ENCODE measurements at regions not wholly inside any gene's neighbourhood (a gene's known extent, or its start where the extent isn't known, plus 50 kb on each side); places are given as distances from the start of the nearest gene placed in this dataset.

DNA sequence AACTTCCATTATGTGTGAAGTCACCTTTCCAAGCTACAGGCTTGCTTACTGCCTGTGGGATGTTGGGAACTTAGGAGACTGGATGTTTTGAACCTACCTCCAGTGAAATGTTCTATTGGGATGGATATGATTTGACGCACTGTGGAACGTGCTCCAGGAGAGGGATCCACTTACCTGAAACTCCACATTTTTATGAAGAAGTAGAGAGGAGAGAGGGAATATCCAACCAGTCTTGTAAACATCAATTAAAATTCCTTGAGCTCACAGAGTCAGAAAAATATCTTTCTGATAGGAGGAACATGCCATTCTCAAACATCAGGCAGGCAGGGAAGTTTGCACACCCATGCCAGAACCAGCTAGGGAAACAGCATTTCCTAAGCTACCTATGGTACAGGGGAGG lies 91.1 kb upstream of the MAOA start:
- H3K4me2 ChIP-seq (ENCODE audit: low read length, poor library complexity, severe bottlenecking): no peak overlapping the region
- no peak overlapping the region for H4K8ac ChIP-seq (ENCODE audit: low read length)
- WGBS: no CpG with 5 or more reads among the region's 2 CpGs
- H3K9ac ChIP-seq (ENCODE audit: low read length): no peak overlapping the region
- H2AFZ ChIP-seq (ENCODE audit: low read depth, low read length): no peak overlapping the region
- no peaks in the 10 kb centered on the region for H3K36me3 ChIP-seq (ENCODE audit: control insufficient read depth in 1 of 2, insufficient read depth in 2 of 2, low read depth in 1 of 2, low read length in 2 of 2)
- H3K18ac ChIP-seq (ENCODE audit: low read depth in 1 of 2, low read length in 2 of 2): no peak overlapping the region
- no peak overlapping the region for H2BK5ac ChIP-seq (ENCODE audit: low read depth, low read length, poor library complexity, severe bottlenecking)
- no peak for DNase-seq
- H2BK15ac ChIP-seq (ENCODE audit: low read depth, poor library complexity, severe bottlenecking): no peak overlapping the region
- no peak overlapping the region for H3K23ac ChIP-seq (ENCODE audit: low read length in 2 of 2)
- H2AK5ac ChIP-seq (ENCODE audit: low read length, severe bottlenecking): no peak overlapping the region
- H2BK12ac ChIP-seq (ENCODE audit: low read length in 2 of 2): no peak overlapping the region
- peaks cover 0 to 30% of the 10 kb centered on the region in 2 experiments for H3K27me3 ChIP-seq (ENCODE audit: control insufficient read depth in 1 of 2, insufficient read depth in 1 of 2, low read length in 2 of 2)
- no peak overlapping the region for H3K14ac ChIP-seq (ENCODE audit: low read length in 2 of 2)
- H3K4me1 ChIP-seq (ENCODE audit: control insufficient read depth, insufficient read depth, low read depth, low read length): no peaks in the 10 kb centered on the region
- no peak overlapping the region for H3K27ac ChIP-seq (ENCODE audit: low read length, poor library complexity, severe bottlenecking)
- no peaks in the 10 kb centered on the region for H3K9me3 ChIP-seq (ENCODE audit: control insufficient read depth, low read length)
- no peak overlapping the region for H4K91ac ChIP-seq (ENCODE audit: low read length)
- H2BK120ac ChIP-seq (ENCODE audit: low read depth, low read length): no peak overlapping the region
- no peaks in the 10 kb centered on the region for H3K79me1 ChIP-seq (replicated peaks; ENCODE audit: low read length, poor library complexity, severe bottlenecking)
- no peak overlapping the region for H3K4me3 ChIP-seq (ENCODE audit: insufficient read depth in 1 of 2, low read depth in 1 of 2, low read length in 2 of 2)
- no peak overlapping the region for H3K4ac ChIP-seq (ENCODE audit: low read depth in 1 of 2, low read length in 2 of 2)

DNA sequence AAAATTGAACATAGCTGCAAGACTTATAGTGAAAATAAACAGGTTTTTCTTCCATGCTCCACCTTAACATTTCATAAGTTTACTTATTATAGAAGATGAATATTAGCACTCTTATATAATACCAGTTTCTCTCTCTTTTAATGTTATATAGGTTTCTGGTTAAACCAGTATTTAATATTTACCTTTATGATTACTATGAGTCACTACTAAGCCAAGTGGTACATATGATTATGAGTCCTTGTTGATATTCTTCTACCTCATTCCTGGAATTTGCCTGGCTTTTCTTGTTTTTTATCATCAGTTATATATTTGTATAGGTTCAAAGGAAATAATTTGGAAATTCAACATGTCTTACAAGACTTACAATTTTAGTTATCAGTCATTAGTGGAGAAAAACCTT lies 89.9 kb upstream of the MAOA start:
- Histone ChIP-seq H3K79me1 (replicated peaks; ENCODE audit: low read length, poor library complexity, severe bottlenecking) (no peaks in the 10 kb centered on the region), H3K9ac (ENCODE audit: low read length) (no peak overlapping the region)

DNA sequence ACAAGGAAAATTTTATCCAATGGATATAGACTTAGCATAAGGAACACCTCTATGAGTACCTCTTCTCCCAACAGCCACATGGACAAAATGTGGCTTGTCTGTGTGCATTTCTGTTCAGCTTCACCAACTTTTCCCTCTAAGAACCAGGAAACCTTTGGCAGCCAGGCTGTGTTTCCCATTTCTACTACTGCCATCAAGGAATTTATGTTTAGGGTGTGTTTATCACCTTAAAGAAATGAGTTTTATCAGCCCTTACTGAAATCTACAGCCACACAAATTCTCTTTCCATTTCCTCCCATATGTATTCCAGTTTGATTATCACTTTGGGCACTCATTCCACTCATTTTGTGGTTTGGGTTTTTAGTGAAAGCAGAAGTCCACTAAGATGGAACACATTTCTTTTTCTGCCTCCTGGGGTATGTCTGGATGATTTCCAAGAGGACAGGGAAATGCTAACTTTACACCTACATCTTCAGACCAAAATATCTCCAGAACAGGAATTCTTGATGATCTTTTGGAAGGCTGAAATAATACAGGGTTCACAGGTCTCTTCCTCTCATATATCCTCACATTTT lies 82.6 kb upstream of the MAOA start:
- Histone ChIP-seq H3K9ac (ENCODE audit: low read length) (no peak overlapping the region), H3K27ac (ENCODE audit: low read length, poor library complexity, severe bottlenecking) (no peak overlapping the region), H2AK5ac (ENCODE audit: low read length, severe bottlenecking) (no peak overlapping the region), H3K4ac (ENCODE audit: low read depth in 1 of 2, low read length in 2 of 2) (no peak overlapping the region), H3K27me3 (ENCODE audit: control insufficient read depth in 1 of 2, insufficient read depth in 1 of 2, low read length in 2 of 2) (peaks cover 0 to 22% of the 10 kb centered on the region in 2 experiments), H3K23ac (ENCODE audit: low read length in 2 of 2) (no peak overlapping the region), H3K4me2 (ENCODE audit: low read length, poor library complexity, severe bottlenecking) (no peak overlapping the region), H2BK120ac (ENCODE audit: low read depth, low read length) (no peak overlapping the region), H3K18ac (ENCODE audit: low read depth in 1 of 2, low read length in 2 of 2) (no peak overlapping the region), H2BK15ac (ENCODE audit: low read depth, poor library complexity, severe bottlenecking) (no peak overlapping the region), H3K36me3 (ENCODE audit: control insufficient read depth in 1 of 2, insufficient read depth in 2 of 2, low read depth in 1 of 2, low read length in 2 of 2) (no peaks in the 10 kb centered on the region), H3K9me3 (ENCODE audit: control insufficient read depth, low read length) (no peaks in the 10 kb centered on the region), H4K91ac (ENCODE audit: low read length) (no peak overlapping the region), H3K79me1 (replicated peaks; ENCODE audit: low read length, poor library complexity, severe bottlenecking) (no peaks in the 10 kb centered on the region), H3K4me1 (ENCODE audit: control insufficient read depth, insufficient read depth, low read depth, low read length) (no peaks in the 10 kb centered on the region), H2BK12ac (ENCODE audit: low read length in 2 of 2) (no peak overlapping the region), H4K8ac (ENCODE audit: low read length) (no peak overlapping the region), H2AFZ (ENCODE audit: low read depth, low read length) (no peak overlapping the region), H3K4me3 (ENCODE audit: insufficient read depth in 1 of 2, low read depth in 1 of 2, low read length in 2 of 2) (no peak overlapping the region), H2BK5ac (ENCODE audit: low read depth, low read length, poor library complexity, severe bottlenecking) (no peak overlapping the region), H3K14ac (ENCODE audit: low read length in 2 of 2) (no peak overlapping the region)
- no peak for DNase-seq

More for the DNA sequence above, 89.9 kb upstream of the MAOA start:
- Histone ChIP-seq H3K27me3 (ENCODE audit: control insufficient read depth in 1 of 2, insufficient read depth in 1 of 2, low read length in 2 of 2) (peaks cover 0 to 42% of the 10 kb centered on the region in 2 experiments), H2BK5ac (ENCODE audit: low read depth, low read length, poor library complexity, severe bottlenecking) (no peak overlapping the region), H3K9me3 (ENCODE audit: control insufficient read depth, low read length) (no peaks in the 10 kb centered on the region), H2BK15ac (ENCODE audit: low read depth, poor library complexity, severe bottlenecking) (no peak overlapping the region), H3K27ac (ENCODE audit: low read length, poor library complexity, severe bottlenecking) (no peak overlapping the region), H2BK120ac (ENCODE audit: low read depth, low read length) (no peak overlapping the region), H3K23ac (ENCODE audit: low read length in 2 of 2) (no peak overlapping the region), H3K4me3 (ENCODE audit: insufficient read depth in 1 of 2, low read depth in 1 of 2, low read length in 2 of 2) (no peak overlapping the region), H3K36me3 (ENCODE audit: control insufficient read depth in 1 of 2, insufficient read depth in 2 of 2, low read depth in 1 of 2, low read length in 2 of 2) (no peaks in the 10 kb centered on the region), H3K4ac (ENCODE audit: low read depth in 1 of 2, low read length in 2 of 2) (no peak overlapping the region), H2AFZ (ENCODE audit: low read depth, low read length) (no peak overlapping the region), H3K4me2 (ENCODE audit: low read length, poor library complexity, severe bottlenecking) (no peak overlapping the region), H2AK5ac (ENCODE audit: low read length, severe bottlenecking) (no peak overlapping the region), H4K8ac (ENCODE audit: low read length) (no peak overlapping the region), H3K4me1 (ENCODE audit: control insufficient read depth, insufficient read depth, low read depth, low read length) (no peaks in the 10 kb centered on the region), H4K91ac (ENCODE audit: low read length) (no peak overlapping the region), H3K18ac (ENCODE audit: low read depth in 1 of 2, low read length in 2 of 2) (no peak overlapping the region), H2BK12ac (ENCODE audit: low read length in 2 of 2) (no peak overlapping the region), H3K14ac (ENCODE audit: low read length in 2 of 2) (no peak overlapping the region)
- no peak for DNase-seq

DNA sequence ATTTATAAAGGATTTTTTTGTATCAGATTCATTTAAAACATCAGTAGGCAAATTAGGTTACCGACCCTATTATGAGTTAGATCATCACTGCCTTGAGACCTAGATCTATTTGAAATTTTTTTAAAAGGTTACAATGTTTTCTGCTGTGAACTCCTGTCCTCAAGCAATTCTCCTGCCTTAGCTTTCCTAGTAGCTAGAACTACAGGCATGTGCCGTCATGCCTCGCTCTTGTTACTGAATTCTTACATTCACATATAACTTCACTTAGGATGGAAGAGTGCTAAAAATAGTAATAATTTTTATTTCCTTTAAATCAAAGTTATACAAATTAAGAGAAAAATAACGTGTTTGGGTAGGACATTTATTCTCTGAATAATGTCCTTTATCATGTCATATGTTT lies 75.5 kb upstream of the MAOA start:
- no peak overlapping the region for H3K23ac ChIP-seq (ENCODE audit: low read length in 2 of 2)
- no peak overlapping the region for H2BK5ac ChIP-seq (ENCODE audit: low read depth, low read length, poor library complexity, severe bottlenecking)
- H3K18ac ChIP-seq (ENCODE audit: low read depth in 1 of 2, low read length in 2 of 2): no peak overlapping the region
- no peak overlapping the region for H4K8ac ChIP-seq (ENCODE audit: low read length)
- no peak overlapping the region for H2AK5ac ChIP-seq (ENCODE audit: low read length, severe bottlenecking)
- no peak overlapping the region for H2BK120ac ChIP-seq (ENCODE audit: low read depth, low read length)
- H2AFZ ChIP-seq (ENCODE audit: low read depth, low read length): no peak overlapping the region
- DNase-seq: no peak
- no peaks in the 10 kb centered on the region for H3K4me1 ChIP-seq (ENCODE audit: control insufficient read depth, insufficient read depth, low read depth, low read length)
- no peak overlapping the region for H3K27ac ChIP-seq (ENCODE audit: low read length, poor library complexity, severe bottlenecking)
- no peak overlapping the region for H3K4me3 ChIP-seq (ENCODE audit: insufficient read depth in 1 of 2, low read depth in 1 of 2, low read length in 2 of 2)
- H3K79me1 ChIP-seq (replicated peaks; ENCODE audit: low read length, poor library complexity, severe bottlenecking): no peaks in the 10 kb centered on the region
- no peak overlapping the region for H3K14ac ChIP-seq (ENCODE audit: low read length in 2 of 2)
- no peaks in the 10 kb centered on the region for H3K36me3 ChIP-seq (ENCODE audit: control insufficient read depth in 1 of 2, insufficient read depth in 2 of 2, low read depth in 1 of 2, low read length in 2 of 2)
- WGBS: no CpG with 5 or more reads among the region's 4 CpGs
- H2BK15ac ChIP-seq (ENCODE audit: low read depth, poor library complexity, severe bottlenecking): no peak overlapping the region
- no peak overlapping the region for H2BK12ac ChIP-seq (ENCODE audit: low read length in 2 of 2)
- H4K91ac ChIP-seq (ENCODE audit: low read length): no peak overlapping the region
- H3K9me3 ChIP-seq (ENCODE audit: control insufficient read depth, low read length): no peaks in the 10 kb centered on the region
- H3K27me3 ChIP-seq (ENCODE audit: control insufficient read depth in 1 of 2, insufficient read depth in 1 of 2, low read length in 2 of 2): peaks cover 0 to 37% of the 10 kb centered on the region in 2 experiments
- H3K9ac ChIP-seq (ENCODE audit: low read length): no peak overlapping the region
- H3K4me2 ChIP-seq (ENCODE audit: low read length, poor library complexity, severe bottlenecking): no peak overlapping the region
- H3K4ac ChIP-seq (ENCODE audit: low read depth in 1 of 2, low read length in 2 of 2): no peak overlapping the region
